SK-N-SH treated with all-trans-retinoic acid at 6 μM for 48 hours (cell line): ENCODE measurements at regions not wholly inside any gene's neighbourhood (a gene's known extent, or its start where the extent isn't known, plus 50 kb on each side); places are given as distances from the start of the nearest gene placed in this dataset.

ENCODE experiments used
- ATAC-seq: fragments of 200-7000 bp; cut with Tn5 transposase; 3 replicates; pipeline ENCODE4 v1.9.1; 2020; ENCODE audit warnings: mild to moderate bottlenecking, moderate library complexity
- ARNTL ChIP-seq: fragments of 450-650 bp; formaldehyde crosslinking; IDR thresholded peaks from 2 replicates; pipeline ENCODE4 v1.5.0; 2020; ENCODE audit warnings: low read depth, mild to moderate bottlenecking, moderate library complexity, borderline replicate concordance
- CREB5 ChIP-seq: fragments of 250-450 bp; sonication (Bioruptor Pico); IDR thresholded peaks from 2 replicates; pipeline ENCODE4 v1.5.1; 2020; ENCODE audit warnings: low read depth, mild to moderate bottlenecking, moderate library complexity
- CSDC2 ChIP-seq: fragments of 250-450 bp; sonication (Bioruptor Pico); IDR thresholded peaks from 2 replicates; pipeline ENCODE4 v1.5.0; 2020; ENCODE audit warnings: mild to moderate bottlenecking, moderate library complexity
- ESRRG ChIP-seq: fragments of 250-450 bp; sonication (Bioruptor Pico); IDR thresholded peaks from 2 replicates; pipeline ENCODE4 v1.6.1; 2021; ENCODE audit warnings: mild to moderate bottlenecking
- GLIS3 ChIP-seq: fragments of 250-450 bp; sonication (Bioruptor Pico); IDR thresholded peaks from 2 replicates; pipeline ENCODE4 v1.5.0; 2020; ENCODE audit warnings: mild to moderate bottlenecking, moderate library complexity
- ISL1 ChIP-seq: fragments of 250-450 bp; sonication (Bioruptor Pico); IDR thresholded peaks from 2 replicates; pipeline ENCODE4 v2.1.2; 2022; ENCODE audit warnings: mild to moderate bottlenecking, moderate library complexity
- OSR1 ChIP-seq: fragments of 250-450 bp; sonication (Bioruptor Pico); IDR thresholded peaks from 2 replicates; pipeline ENCODE4 v1.8.0; 2022; ENCODE audit warnings: moderate library complexity, mild to moderate bottlenecking, inconsistent platforms
- PATZ1 ChIP-seq: fragments of 250-450 bp; sonication (Bioruptor Pico); IDR thresholded peaks from 2 replicates; pipeline ENCODE4 v1.8.0; 2020; ENCODE audit warnings: mild to moderate bottlenecking, moderate library complexity, borderline replicate concordance
- POU6F1 ChIP-seq: fragments of 250-450 bp; sonication (Bioruptor Pico); IDR thresholded peaks from 2 replicates; pipeline ENCODE4 v1.8.0; 2021; ENCODE audit warnings: low read depth, mild to moderate bottlenecking, moderate library complexity, borderline replicate concordance
- PPARA ChIP-seq: fragments of 250-450 bp; sonication (Bioruptor Pico); IDR thresholded peaks from 2 replicates; pipeline ENCODE4 v1.5.0; 2020; ENCODE audit warnings: mild to moderate bottlenecking, borderline replicate concordance
- RARB ChIP-seq: fragments of 250-450 bp; sonication (Bioruptor Pico); IDR thresholded peaks from 2 replicates; pipeline ENCODE4 v1.8.0; 2021; ENCODE audit warnings: mild to moderate bottlenecking, moderate library complexity
- SNAI2 ChIP-seq: fragments of 250-450 bp; sonication (Bioruptor Pico); IDR thresholded peaks from 2 replicates; pipeline ENCODE4 v1.5.0; 2020; ENCODE audit warnings: mild to moderate bottlenecking, moderate library complexity
- TCF4 ChIP-seq: fragments of 250-450 bp; sonication (Bioruptor Pico); IDR thresholded peaks from 2 replicates; pipeline ENCODE4 v1.8.0; 2021; ENCODE audit warnings: mild to moderate bottlenecking, moderate library complexity, borderline replicate concordance
- TOX ChIP-seq: fragments of 250-450 bp; sonication (Bioruptor Pico); IDR thresholded peaks from 2 replicates; pipeline ENCODE4 v1.8.0; 2021; ENCODE audit warnings: mild to moderate bottlenecking, moderate library complexity, borderline replicate concordance
- ZC3H10 ChIP-seq: fragments of 250-450 bp; sonication (Bioruptor Pico); IDR thresholded peaks from 2 replicates; pipeline ENCODE4 v1.5.1; 2021; ENCODE audit warnings: mild to moderate bottlenecking, moderate library complexity
- ZFP30 ChIP-seq: fragments of 450-650 bp; formaldehyde crosslinking; IDR thresholded peaks from 2 replicates; pipeline ENCODE4 v1.5.0; 2022; ENCODE audit warnings: mild to moderate bottlenecking, moderate library complexity
- ZNF565 ChIP-seq: fragments of 450-650 bp; formaldehyde crosslinking; conservative IDR thresholded peaks from 2 replicates; pipeline ENCODE4 v1.5.0; 2020; ENCODE audit warnings: low read depth, mild to moderate bottlenecking, moderate library complexity
- ZNF70 ChIP-seq: fragments of 450-650 bp; formaldehyde crosslinking; IDR thresholded peaks from 2 replicates; pipeline ENCODE4 v1.5.0; 2020; ENCODE audit warnings: mild to moderate bottlenecking, moderate library complexity
- ZNF8 ChIP-seq: fragments of 450-650 bp; formaldehyde crosslinking; IDR thresholded peaks from 2 replicates; pipeline ENCODE4 v1.5.0; 2020; ENCODE audit warnings: mild to moderate bottlenecking, moderate library complexity
- TF ChIP-seq, protein P1 (sequence below): fragments of 250-450 bp; sonication (Bioruptor Pico); IDR thresholded peaks from 2 replicates; pipeline ENCODE4 v1.5.1; 2021; ENCODE audit warnings: mild to moderate bottlenecking, moderate library complexity

- TF ChIP-seq ZC3H10 (CRISPR knock-in tag) (peak; percentile 47; the same call in 1 of the 2 replicates), CSDC2 (CRISPR knock-in tag) (no peak), RARB (0 out of 2 replicates have a peak, but pooled peaks have one; percentile 13)
- TF ChIP-seq, all 23 proteins: peak for 2
- ATAC-seq: peak; percentile 24
Measured at GRCh38 chr1:234961456-234962339, 166.9 kb downstream of the TOMM20 start.

GRCh38 chr1:234960722-234961455 lies 167.7 kb downstream of the TOMM20 start:
- ATAC-seq: no peak
- no peak for TF ChIP-seq RARB
- TF ChIP-seq ARNTL: no peak

DNA sequence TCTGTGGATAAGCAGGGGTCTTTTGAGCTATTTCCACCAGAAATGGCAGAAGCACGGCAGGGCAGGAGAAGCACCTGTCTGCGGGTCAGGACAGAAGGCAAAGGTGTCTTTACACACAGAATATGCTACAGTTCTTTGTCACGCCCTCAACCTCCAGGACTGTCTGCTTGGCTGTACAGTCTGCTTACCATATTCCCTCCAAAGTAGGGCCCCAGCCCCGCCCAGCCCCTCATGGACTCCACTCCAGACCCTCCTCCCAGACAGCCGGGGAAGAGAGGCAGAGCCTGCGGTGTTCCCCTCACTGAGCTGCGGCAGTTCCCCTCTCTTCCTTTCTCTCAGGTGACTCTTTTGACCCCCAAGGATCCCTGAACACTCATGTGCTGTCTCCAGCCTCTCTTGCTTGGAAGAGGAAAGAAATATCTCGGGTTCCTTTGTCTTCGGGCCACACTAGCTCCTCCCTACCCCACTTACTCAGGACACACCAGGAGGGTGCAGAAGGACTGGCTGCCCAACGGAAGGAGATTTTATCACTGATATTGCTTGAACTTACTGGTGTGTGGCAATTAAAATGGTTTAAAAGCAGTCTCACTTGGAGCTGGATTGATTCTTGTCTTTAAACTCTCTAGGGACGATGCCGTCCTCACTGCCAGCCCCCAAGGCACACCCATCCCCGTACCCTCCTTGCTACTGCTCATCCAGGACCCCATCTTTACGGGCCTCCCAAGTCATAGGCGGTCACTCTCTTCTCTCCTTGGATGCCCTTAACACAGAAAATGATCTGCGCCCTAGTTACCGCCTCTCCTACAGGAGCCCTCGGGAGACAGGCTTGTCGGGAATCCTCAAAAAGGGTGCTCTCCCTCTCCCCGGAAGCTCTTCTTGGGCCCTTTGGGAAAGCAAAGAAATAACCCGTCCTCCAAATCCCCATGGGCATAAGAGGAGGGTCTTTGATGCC lies 169.7 kb downstream of the TOMM20 start:
- no peak for ATAC-seq
- TF ChIP-seq TOX (no peak), TCF4 (CRISPR knock-in tag) (no peak), POU6F1 (no peak), ZFP30 (CRISPR knock-in tag) (no peak), PPARA (no peak), GLIS3 (CRISPR knock-in tag) (no peak), PATZ1 (CRISPR knock-in tag) (no peak), RARB (no peak), OSR1 (no peak), ZC3H10 (CRISPR knock-in tag) (no peak), ZNF565 (no peak), SNAI2 (no peak), ESRRG (no peak), ZNF8 (no peak), CREB5 (CRISPR knock-in tag) (no peak), ISL1 (CRISPR knock-in tag) (no peak), ZNF70 (CRISPR knock-in tag) (no peak)
- TF ChIP-seq, protein P1, sequence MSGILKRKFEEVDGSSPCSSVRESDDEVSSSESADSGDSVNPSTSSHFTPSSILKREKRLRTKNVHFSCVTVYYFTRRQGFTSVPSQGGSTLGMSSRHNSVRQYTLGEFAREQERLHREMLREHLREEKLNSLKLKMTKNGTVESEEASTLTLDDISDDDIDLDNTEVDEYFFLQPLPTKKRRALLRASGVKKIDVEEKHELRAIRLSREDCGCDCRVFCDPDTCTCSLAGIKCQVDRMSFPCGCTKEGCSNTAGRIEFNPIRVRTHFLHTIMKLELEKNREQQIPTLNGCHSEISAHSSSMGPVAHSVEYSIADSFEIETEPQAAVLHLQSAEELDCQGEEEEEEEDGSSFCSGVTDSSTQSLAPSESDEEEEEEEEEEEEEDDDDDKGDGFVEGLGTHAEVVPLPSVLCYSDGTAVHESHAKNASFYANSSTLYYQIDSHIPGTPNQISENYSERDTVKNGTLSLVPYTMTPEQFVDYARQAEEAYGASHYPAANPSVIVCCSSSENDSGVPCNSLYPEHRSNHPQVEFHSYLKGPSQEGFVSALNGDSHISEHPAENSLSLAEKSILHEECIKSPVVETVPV (CRISPR knock-in tag): no peak

- ATAC-seq: no peak
- no peak for TF ChIP-seq ZC3H10 (CRISPR knock-in tag)
Measured at GRCh38 chr1:234958066-234958705, 170.5 kb downstream of the TOMM20 start.
